Neuron (in vitro differentiated cells): ENCODE measurements at regions not wholly inside any gene's neighbourhood (a gene's known extent, or its start where the extent isn't known, plus 50 kb on each side); places are given as distances from the start of the nearest gene placed in this dataset.

Experiments used
- H2AFZ ChIP-seq: one replicate; pipeline ENCODE4 v1.6.1; 2013; ENCODE audit warnings: low read depth, mild to moderate bottlenecking, inconsistent platforms, low read length, moderate library complexity
- H3K27me3 ChIP-seq: one replicate; pipeline ENCODE4 v1.6.1; 2013; ENCODE audit warnings: low read length; ENCODE audit not compliant: insufficient read depth
- H3K36me3 ChIP-seq: one replicate; pipeline ENCODE4 v1.6.1; 2013; ENCODE audit warnings: low read length; ENCODE audit not compliant: insufficient read depth
- H3K4me1 ChIP-seq: one replicate; pipeline ENCODE4 v1.6.1; 2013; ENCODE audit warnings: low read length; ENCODE audit not compliant: insufficient read depth
- H3K4me3 ChIP-seq: 2 replicates; pipeline ENCODE4 v1.5.1; 2013; ENCODE audit warnings: mild to moderate bottlenecking, low read length, moderate library complexity
- H3K9me3 ChIP-seq: one replicate; pipeline ENCODE4 v1.6.1; 2013; ENCODE audit warnings: low read length

- H3K9me3 ChIP-seq = no peaks in the 10 kb centered on the region
- H2AFZ ChIP-seq = no peak overlapping the region
- H3K27me3 ChIP-seq = peaks cover 23% of the 10 kb centered on the region
- H3K36me3 ChIP-seq = no peaks in the 10 kb centered on the region
- no peak overlapping the region for H3K4me3 ChIP-seq
- peaks cover 6% of the 10 kb centered on the region for H3K4me1 ChIP-seq
Observed at GRCh38 chr3:184503647-184504046, 57.9 kb upstream of the EPHB3 start.

DNA sequence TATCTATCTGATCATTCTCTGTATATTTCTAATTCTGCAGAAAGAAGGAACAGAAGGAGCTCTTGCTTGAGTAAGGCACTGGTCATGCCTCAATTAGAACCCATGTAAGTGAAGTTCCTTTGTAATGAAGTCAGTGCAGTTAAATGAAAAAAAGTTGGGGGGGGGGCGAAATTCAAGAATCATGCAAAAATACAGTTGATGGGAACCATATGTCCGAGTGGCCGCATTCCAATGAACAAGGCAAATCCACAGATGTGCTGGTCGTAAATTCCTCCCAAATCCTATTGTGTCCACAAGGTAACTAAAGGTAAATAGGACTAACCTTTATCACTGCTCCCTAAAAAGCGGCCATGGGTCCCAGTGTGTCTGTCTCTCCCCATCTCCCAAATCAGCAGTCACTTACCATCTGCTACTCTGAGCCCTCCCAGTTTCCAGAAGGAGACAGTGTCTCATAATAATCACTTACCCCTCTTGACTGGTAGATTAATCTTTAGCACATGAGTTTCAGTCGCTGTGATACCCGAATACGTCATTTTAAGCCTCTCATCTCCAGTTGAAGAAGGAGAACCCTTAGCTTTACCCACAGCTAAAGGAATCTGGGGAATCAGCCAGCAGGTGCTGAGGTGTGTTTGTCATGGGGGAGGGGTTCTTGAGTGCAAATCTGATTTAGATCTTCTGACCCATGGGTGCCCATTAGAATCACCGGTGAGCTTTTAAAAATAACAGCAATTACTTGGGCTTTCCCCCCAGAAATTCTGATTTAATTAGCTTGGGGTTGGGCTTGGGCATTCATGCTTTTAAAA is 56.3 kb upstream of the EPHB3 start:
- peaks cover 6% of the 10 kb centered on the region for H3K4me1 ChIP-seq
- H3K36me3 ChIP-seq = no peaks in the 10 kb centered on the region
- H3K4me3 ChIP-seq = no peak overlapping the region
- no peaks in the 10 kb centered on the region for H3K9me3 ChIP-seq
- H2AFZ ChIP-seq = no peak overlapping the region
- H3K27me3 ChIP-seq = peaks cover 26% of the 10 kb centered on the region

GRCh38 chr3:184506561-184506991 is 55.0 kb upstream of the EPHB3 start:
- Histone ChIP-seq H3K36me3 (no peaks in the 10 kb centered on the region), H3K27me3 (peaks cover 34% of the 10 kb centered on the region), H3K4me1 (no peaks in the 10 kb centered on the region), H3K9me3 (no peaks in the 10 kb centered on the region), H2AFZ (no peak overlapping the region), H3K4me3 (no peak overlapping the region)

GRCh38 chr3:184508938-184509337 is 52.6 kb upstream of the EPHB3 start:
- peaks cover 1% of the 10 kb centered on the region for H3K4me1 ChIP-seq
- peaks cover 53% of the 10 kb centered on the region for H3K27me3 ChIP-seq
- no peak overlapping the region for H3K4me3 ChIP-seq
- peaks cover 6% of the 10 kb centered on the region for H3K9me3 ChIP-seq
- no peaks in the 10 kb centered on the region for H3K36me3 ChIP-seq
- no peak overlapping the region for H2AFZ ChIP-seq

- H3K4me3 ChIP-seq = no peak overlapping the region
- H3K4me1 ChIP-seq = peaks cover 5% of the 10 kb centered on the region
- peaks cover 6% of the 10 kb centered on the region for H3K9me3 ChIP-seq
- no peak overlapping the region for H2AFZ ChIP-seq
- peaks cover 59% of the 10 kb centered on the region for H3K27me3 ChIP-seq
- no peaks in the 10 kb centered on the region for H3K36me3 ChIP-seq
Observed at GRCh38 chr3:184511741-184512140, 49.8 kb upstream of the EPHB3 start.
